ENCODE measurements at regions not wholly inside any gene's neighbourhood (a gene's known extent, or its start where the extent isn't known, plus 50 kb on each side); places are given as distances from the start of the nearest gene placed in this dataset.

DNA sequence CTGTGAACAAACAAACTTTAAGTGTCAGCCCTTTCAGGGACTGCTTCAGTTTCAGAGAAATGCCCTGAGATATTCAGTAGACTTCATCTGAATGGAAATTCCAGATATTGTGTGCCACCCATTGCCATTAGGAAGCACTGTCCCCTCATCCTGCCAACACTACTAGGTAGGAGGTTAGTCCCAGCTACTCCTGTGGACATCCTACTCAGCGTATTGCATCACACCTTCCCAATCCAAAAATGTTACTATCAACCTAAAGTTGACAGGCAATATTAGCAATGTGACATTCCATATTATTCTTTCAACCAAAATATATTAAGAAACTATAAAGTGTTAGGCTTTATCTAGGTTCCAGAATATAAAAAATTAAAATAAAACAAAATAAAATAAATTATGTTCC lies 552.0 kb upstream of the ST8SIA4 start:
- TF ChIP-seq, protein P1, sequence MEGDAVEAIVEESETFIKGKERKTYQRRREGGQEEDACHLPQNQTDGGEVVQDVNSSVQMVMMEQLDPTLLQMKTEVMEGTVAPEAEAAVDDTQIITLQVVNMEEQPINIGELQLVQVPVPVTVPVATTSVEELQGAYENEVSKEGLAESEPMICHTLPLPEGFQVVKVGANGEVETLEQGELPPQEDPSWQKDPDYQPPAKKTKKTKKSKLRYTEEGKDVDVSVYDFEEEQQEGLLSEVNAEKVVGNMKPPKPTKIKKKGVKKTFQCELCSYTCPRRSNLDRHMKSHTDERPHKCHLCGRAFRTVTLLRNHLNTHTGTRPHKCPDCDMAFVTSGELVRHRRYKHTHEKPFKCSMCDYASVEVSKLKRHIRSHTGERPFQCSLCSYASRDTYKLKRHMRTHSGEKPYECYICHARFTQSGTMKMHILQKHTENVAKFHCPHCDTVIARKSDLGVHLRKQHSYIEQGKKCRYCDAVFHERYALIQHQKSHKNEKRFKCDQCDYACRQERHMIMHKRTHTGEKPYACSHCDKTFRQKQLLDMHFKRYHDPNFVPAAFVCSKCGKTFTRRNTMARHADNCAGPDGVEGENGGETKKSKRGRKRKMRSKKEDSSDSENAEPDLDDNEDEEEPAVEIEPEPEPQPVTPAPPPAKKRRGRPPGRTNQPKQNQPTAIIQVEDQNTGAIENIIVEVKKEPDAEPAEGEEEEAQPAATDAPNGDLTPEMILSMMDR (IDR thresholded peaks at IDR 0.05) = no peak
- no peak for TF ChIP-seq POLR2A (IDR thresholded peaks at IDR 0.05)

Measured in adrenal gland (tissue), 5 donors.